ENCODE measurements at regions not wholly inside any gene's neighbourhood (a gene's known extent, or its start where the extent isn't known, plus 50 kb on each side); places are given as distances from the start of the nearest gene placed in this dataset.

DNA sequence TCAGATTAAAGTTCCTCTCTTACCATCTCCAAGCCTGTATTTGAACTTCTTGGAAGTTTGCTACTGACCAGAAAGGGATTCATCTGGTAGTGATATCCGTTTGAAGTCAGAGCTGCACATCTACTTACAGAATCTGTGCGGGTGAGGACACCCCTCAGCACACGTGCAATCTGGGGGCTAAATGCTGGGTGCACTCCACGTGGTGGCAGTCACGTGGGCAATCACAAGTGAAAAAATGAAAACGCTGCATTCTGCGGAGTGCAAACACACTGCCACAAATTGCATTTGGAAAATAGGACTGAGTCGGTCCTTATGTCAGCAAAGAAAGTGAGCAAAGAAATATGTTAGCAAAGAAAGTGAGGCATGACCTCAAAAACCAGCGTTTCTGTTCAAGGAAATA, 76.1 kb upstream of the GYPC start:
- intact Hi-C loops (cut with micrococcal nuclease) (no loop called here), in situ Hi-C loops (cut with MboI; ENCODE audit: low sequenced_read_pairs) (no loop called here), dilution Hi-C loops (cut with HindIII; ENCODE audit: low sequenced_read_pairs, unreplicated experiment) (no loop called here)
- no peak overlapping the region for H4K91ac ChIP-seq (ENCODE audit: insufficient read depth, low read depth, low read length)
- DNase-seq (no peak), ATAC-seq (ENCODE audit: low read depth) (no peak)
- H3K4me1 ChIP-seq (ENCODE audit: control insufficient read depth, insufficient read depth, low read length): no peaks in the 10 kb centered on the region
- H3K18ac ChIP-seq (ENCODE audit: low read depth, low read length): no peak overlapping the region
- H3K79me1 ChIP-seq (ENCODE audit: low read depth in 1 of 2, low read length in 2 of 2): no peaks in the 10 kb centered on the region
- no peak overlapping the region for H3K14ac ChIP-seq (replicated peaks; ENCODE audit: low read depth, low read length)
- H2AK9ac ChIP-seq (replicated peaks; ENCODE audit: low read depth, low read length, poor library complexity): no peak overlapping the region
- no peak overlapping the region for H4K5ac ChIP-seq (ENCODE audit: low read depth, low read length)
- H2BK15ac ChIP-seq (ENCODE audit: low read depth, low read length): no peak overlapping the region
- no peak overlapping the region for H2AK5ac ChIP-seq (ENCODE audit: low read depth, low read length)
- no peak overlapping the region for H4K8ac ChIP-seq (ENCODE audit: low read depth in 2 of 2, low read length in 2 of 2)
- no TSS peak for BruUV-seq (replicated peaks)
- no peak overlapping the region for H3K56ac ChIP-seq (ENCODE audit: extremely low read depth, insufficient read depth, low read length)
- no peak overlapping the region for H3K4me3 ChIP-seq (ENCODE audit: insufficient read depth, low read depth, low read length)
- H3K4me2 ChIP-seq (ENCODE audit: low read depth, low read length): no peak overlapping the region
- no peak overlapping the region for H3K9ac ChIP-seq (ENCODE audit: low read depth, low read length)
- no peak overlapping the region for H3K4ac ChIP-seq (ENCODE audit: low read depth, low read length)
- H3K27ac ChIP-seq (ENCODE audit: insufficient read depth, low read length): no peak overlapping the region
- CTCF ChIA-PET: no interaction called here
- H3K36me3 ChIP-seq (ENCODE audit: control insufficient read depth, insufficient read depth, low read length): no peaks in the 10 kb centered on the region
- H2BK5ac ChIP-seq (ENCODE audit: low read depth, low read length, poor library complexity, severe bottlenecking): no peak overlapping the region
- no peak overlapping the region for H3K23ac ChIP-seq (ENCODE audit: low read depth, low read length)
- H3K9me1 ChIP-seq (ENCODE audit: insufficient read depth, low read length): no peaks in the 10 kb centered on the region
- 83% methylated on average over 5 of the region's 9 CpGs; no CpG with 5 or more reads in 1 of the 2 experiments for WGBS, 2 experiments (ENCODE audit: extremely low coverage in 2 of 2, insufficient read length in 1 of 2)
- no peak overlapping the region for H2BK120ac ChIP-seq (ENCODE audit: low read depth, low read length)
- no peaks in the 10 kb centered on the region for H4K20me1 ChIP-seq (ENCODE audit: insufficient read depth, low read length)
- POLR2A ChIA-PET (ENCODE audit: unreplicated experiment): no interaction called here
- H3K9me3 ChIP-seq (ENCODE audit: control insufficient read depth, insufficient read depth, low read length): no peaks in the 10 kb centered on the region
- no peaks in the 10 kb centered on the region for H3K27me3 ChIP-seq (ENCODE audit: control insufficient read depth, insufficient read depth, low read length)
- TF ChIP-seq, protein P1, sequence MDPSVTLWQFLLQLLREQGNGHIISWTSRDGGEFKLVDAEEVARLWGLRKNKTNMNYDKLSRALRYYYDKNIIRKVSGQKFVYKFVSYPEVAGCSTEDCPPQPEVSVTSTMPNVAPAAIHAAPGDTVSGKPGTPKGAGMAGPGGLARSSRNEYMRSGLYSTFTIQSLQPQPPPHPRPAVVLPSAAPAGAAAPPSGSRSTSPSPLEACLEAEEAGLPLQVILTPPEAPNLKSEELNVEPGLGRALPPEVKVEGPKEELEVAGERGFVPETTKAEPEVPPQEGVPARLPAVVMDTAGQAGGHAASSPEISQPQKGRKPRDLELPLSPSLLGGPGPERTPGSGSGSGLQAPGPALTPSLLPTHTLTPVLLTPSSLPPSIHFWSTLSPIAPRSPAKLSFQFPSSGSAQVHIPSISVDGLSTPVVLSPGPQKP (IDR thresholded peaks at IDR 0.05; ENCODE audit: borderline replicate concordance, low read depth, low read length): no peak
- no peak for TF ChIP-seq BHLHE40 (IDR thresholded peaks at IDR 0.05; ENCODE audit: low read depth, low read length)
- TF ChIP-seq CEBPB (IDR thresholded peaks at IDR 0.05; ENCODE audit: low read depth, low read length): no peak
- TF ChIP-seq MAZ (IDR thresholded peaks at IDR 0.05; ENCODE audit: borderline replicate concordance, low read depth, low read length): no peak
- TF ChIP-seq RFX5 (IDR thresholded peaks at IDR 0.05; ENCODE audit: low read depth, low read length): no peak
- TF ChIP-seq, protein P2, sequence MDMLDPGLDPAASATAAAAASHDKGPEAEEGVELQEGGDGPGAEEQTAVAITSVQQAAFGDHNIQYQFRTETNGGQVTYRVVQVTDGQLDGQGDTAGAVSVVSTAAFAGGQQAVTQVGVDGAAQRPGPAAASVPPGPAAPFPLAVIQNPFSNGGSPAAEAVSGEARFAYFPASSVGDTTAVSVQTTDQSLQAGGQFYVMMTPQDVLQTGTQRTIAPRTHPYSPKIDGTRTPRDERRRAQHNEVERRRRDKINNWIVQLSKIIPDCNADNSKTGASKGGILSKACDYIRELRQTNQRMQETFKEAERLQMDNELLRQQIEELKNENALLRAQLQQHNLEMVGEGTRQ (IDR thresholded peaks at IDR 0.05; ENCODE audit: low read depth, low read length): no peak
- TF ChIP-seq SMC3 (IDR thresholded peaks at IDR 0.05; ENCODE audit: low read depth, low read length): no peak
- no peak for TF ChIP-seq FOS (IDR thresholded peaks at IDR 0.05; ENCODE audit: low read depth, low read length)
- TF ChIP-seq, protein P3, sequence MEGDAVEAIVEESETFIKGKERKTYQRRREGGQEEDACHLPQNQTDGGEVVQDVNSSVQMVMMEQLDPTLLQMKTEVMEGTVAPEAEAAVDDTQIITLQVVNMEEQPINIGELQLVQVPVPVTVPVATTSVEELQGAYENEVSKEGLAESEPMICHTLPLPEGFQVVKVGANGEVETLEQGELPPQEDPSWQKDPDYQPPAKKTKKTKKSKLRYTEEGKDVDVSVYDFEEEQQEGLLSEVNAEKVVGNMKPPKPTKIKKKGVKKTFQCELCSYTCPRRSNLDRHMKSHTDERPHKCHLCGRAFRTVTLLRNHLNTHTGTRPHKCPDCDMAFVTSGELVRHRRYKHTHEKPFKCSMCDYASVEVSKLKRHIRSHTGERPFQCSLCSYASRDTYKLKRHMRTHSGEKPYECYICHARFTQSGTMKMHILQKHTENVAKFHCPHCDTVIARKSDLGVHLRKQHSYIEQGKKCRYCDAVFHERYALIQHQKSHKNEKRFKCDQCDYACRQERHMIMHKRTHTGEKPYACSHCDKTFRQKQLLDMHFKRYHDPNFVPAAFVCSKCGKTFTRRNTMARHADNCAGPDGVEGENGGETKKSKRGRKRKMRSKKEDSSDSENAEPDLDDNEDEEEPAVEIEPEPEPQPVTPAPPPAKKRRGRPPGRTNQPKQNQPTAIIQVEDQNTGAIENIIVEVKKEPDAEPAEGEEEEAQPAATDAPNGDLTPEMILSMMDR (conservative IDR thresholded peaks at IDR 0.05; ENCODE audit: low read depth, low read length): no peak
- no peak for TF ChIP-seq MAFK (IDR thresholded peaks at IDR 0.05; ENCODE audit: low read depth, low read length)
- TF ChIP-seq NFE2L2 (IDR thresholded peaks at IDR 0.05; ENCODE audit: low read depth, low read length): no peak
- no peak for TF ChIP-seq CHD1 (IDR thresholded peaks at IDR 0.05; ENCODE audit: low read depth, low read length)
- no peak for TF ChIP-seq MXI1 (IDR thresholded peaks at IDR 0.05; ENCODE audit: borderline replicate concordance, low read depth, low read length)
- no peak for TF ChIP-seq RAD21 (IDR thresholded peaks at IDR 0.05; ENCODE audit: low read length)
- no peak for TF ChIP-seq POLR2A (IDR thresholded peaks at IDR 0.05; ENCODE audit: low read depth, low read length)
- TF ChIP-seq RCOR1 (IDR thresholded peaks at IDR 0.05; ENCODE audit: insufficient replicate concordance, low read length): no peak
- peak overlapping the region; percentile 58 for H2AFZ ChIP-seq (replicated peaks; ENCODE audit: low read length, poor library complexity)
- H2BK20ac ChIP-seq (ENCODE audit: low read depth, low read length): no peak overlapping the region

Data from IMR-90 (cell line).